Osteoblast (primary cell): ENCODE measurements at regions not wholly inside any gene's neighbourhood (a gene's known extent, or its start where the extent isn't known, plus 50 kb on each side); places are given as distances from the start of the nearest gene placed in this dataset.

Experiments used
- DNase-seq: peaks from one replicate; pipeline ENCODE4 v3.0.0; 2011; ENCODE audit warnings: low spot score, mixed read lengths; ENCODE audit not compliant: insufficient read length; ENCODE audit errors: missing footprints
- H2AFZ ChIP-seq: 2 replicates; pipeline ENCODE4 v1.6.0; 2011; ENCODE audit warnings: mild to moderate bottlenecking, low read length
- H3K27ac ChIP-seq: 2 replicates; pipeline ENCODE4 v1.5.1; 2011; ENCODE audit warnings: mild to moderate bottlenecking, low read depth, low read length, moderate library complexity
- H3K27me3 ChIP-seq: 2 replicates; pipeline ENCODE4 v1.6.0; 2012; ENCODE audit warnings: mild to moderate bottlenecking, control low read depth, inconsistent platforms, low read length, moderate library complexity; ENCODE audit not compliant: insufficient read depth
- H3K36me3 ChIP-seq: 2 replicates; pipeline ENCODE4 v1.5.1; 2011; ENCODE audit warnings: mild to moderate bottlenecking, low read length, control low read depth, moderate library complexity; ENCODE audit not compliant: insufficient read depth
- H3K4me1 ChIP-seq: 2 replicates; pipeline ENCODE4 v1.5.1; 2011; ENCODE audit warnings: mild to moderate bottlenecking, low read length, control low read depth, moderate library complexity; ENCODE audit not compliant: insufficient read depth
- H3K4me2 ChIP-seq: 2 replicates; pipeline ENCODE4 v1.6.0; 2011; ENCODE audit warnings: mild to moderate bottlenecking, low read length; ENCODE audit not compliant: insufficient read depth
- H3K4me3 ChIP-seq: fragments of 200-600 bp; sonication (generic); 3 replicates; pipeline ENCODE4 v1.5.1; 2012; ENCODE audit warnings: mild to moderate bottlenecking, low read length, inconsistent platforms; ENCODE audit not compliant: insufficient read depth
- H3K79me2 ChIP-seq: 2 replicates; pipeline ENCODE4 v1.6.0; 2012; ENCODE audit warnings: mild to moderate bottlenecking, low read length, control low read depth, inconsistent platforms; ENCODE audit not compliant: insufficient read depth
- H3K9me3 ChIP-seq: 2 replicates; pipeline ENCODE4 v1.5.1; 2011; ENCODE audit warnings: low read depth, low read length, control low read depth
- H4K20me1 ChIP-seq: 2 replicates; pipeline ENCODE4 v1.6.0; 2012; ENCODE audit warnings: mild to moderate bottlenecking, low read length, control low read depth; ENCODE audit not compliant: insufficient read depth
- TF ChIP-seq, protein P1 (sequence below): IDR thresholded peaks from 2 replicates; pipeline ENCODE4 v1.5.1; 2011; ENCODE audit warnings: mild to moderate bottlenecking, low read depth, low read length, moderate library complexity; ENCODE audit errors: extremely low read depth

DNA sequence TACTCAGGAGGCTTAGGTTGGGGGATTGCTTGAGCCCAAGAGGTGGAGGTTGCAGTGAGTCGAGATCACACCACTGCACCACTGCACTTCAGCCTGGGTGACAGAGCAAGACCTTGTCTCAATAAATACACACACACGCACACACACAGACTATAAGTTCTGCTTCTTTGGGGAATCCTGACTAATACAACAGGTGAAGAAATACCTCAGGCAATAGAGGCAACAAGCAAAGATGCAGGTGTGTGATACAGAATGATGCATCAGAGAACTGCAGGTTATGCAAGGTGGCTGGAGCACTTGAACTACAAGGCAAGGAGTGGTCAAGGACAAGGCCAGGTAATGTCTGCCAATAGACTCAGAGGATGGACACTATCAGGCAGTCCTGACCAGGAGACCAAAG lies 117.6 kb upstream of the ZNF678 start:
- H3K4me3 ChIP-seq, result no peak overlapping the region
- no peak overlapping the region for H2AFZ ChIP-seq
- no peak for DNase-seq
- H3K27me3 ChIP-seq, result peaks cover 11% of the 10 kb centered on the region
- TF ChIP-seq, protein P1, sequence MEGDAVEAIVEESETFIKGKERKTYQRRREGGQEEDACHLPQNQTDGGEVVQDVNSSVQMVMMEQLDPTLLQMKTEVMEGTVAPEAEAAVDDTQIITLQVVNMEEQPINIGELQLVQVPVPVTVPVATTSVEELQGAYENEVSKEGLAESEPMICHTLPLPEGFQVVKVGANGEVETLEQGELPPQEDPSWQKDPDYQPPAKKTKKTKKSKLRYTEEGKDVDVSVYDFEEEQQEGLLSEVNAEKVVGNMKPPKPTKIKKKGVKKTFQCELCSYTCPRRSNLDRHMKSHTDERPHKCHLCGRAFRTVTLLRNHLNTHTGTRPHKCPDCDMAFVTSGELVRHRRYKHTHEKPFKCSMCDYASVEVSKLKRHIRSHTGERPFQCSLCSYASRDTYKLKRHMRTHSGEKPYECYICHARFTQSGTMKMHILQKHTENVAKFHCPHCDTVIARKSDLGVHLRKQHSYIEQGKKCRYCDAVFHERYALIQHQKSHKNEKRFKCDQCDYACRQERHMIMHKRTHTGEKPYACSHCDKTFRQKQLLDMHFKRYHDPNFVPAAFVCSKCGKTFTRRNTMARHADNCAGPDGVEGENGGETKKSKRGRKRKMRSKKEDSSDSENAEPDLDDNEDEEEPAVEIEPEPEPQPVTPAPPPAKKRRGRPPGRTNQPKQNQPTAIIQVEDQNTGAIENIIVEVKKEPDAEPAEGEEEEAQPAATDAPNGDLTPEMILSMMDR, result no peak
- peaks cover 5% of the 10 kb centered on the region for H3K4me1 ChIP-seq
- no peaks in the 10 kb centered on the region for H4K20me1 ChIP-seq
- no peak overlapping the region for H3K4me2 ChIP-seq
- no peaks in the 10 kb centered on the region for H3K79me2 ChIP-seq
- H3K27ac ChIP-seq, result no peak overlapping the region
- no peaks in the 10 kb centered on the region for H3K36me3 ChIP-seq
- no peaks in the 10 kb centered on the region for H3K9me3 ChIP-seq

DNA sequence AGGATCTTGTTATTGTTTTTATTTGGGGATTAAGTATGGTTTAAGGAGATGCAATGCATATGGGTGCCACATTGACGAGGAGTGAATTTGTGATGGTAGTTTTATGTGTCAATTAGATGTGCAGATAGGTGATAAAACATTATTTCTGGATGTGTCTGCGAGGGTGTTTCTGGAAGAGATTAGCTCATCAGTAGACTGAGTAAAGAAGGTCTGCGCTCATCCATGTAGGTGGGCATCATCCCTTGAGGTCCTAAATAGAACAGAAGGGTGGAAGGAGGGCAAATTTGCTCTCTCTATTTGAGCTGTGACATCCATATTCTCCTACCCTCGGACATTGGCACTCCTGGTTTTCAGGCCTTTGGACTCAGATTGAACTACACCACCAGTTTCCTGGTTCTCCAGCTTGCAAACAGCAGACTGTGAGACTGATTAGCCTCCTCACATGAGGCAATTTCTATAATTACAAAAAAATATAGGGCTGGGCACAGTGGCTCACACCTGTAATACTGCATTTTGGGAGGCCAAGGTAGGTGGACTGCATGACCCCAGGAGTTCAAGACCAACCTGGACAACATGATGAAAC lies 118.2 kb upstream of the ZNF678 start:
- Histone ChIP-seq H3K4me2 (no peak overlapping the region), H3K79me2 (no peaks in the 10 kb centered on the region), H3K9me3 (no peaks in the 10 kb centered on the region), H3K27ac (no peak overlapping the region), H4K20me1 (no peaks in the 10 kb centered on the region), H2AFZ (no peak overlapping the region), H3K36me3 (no peaks in the 10 kb centered on the region), H3K4me1 (peaks cover 5% of the 10 kb centered on the region), H3K4me3 (no peak overlapping the region), H3K27me3 (peaks cover 11% of the 10 kb centered on the region)
- TF ChIP-seq, protein P1, result no peak
- no peak for DNase-seq

DNA sequence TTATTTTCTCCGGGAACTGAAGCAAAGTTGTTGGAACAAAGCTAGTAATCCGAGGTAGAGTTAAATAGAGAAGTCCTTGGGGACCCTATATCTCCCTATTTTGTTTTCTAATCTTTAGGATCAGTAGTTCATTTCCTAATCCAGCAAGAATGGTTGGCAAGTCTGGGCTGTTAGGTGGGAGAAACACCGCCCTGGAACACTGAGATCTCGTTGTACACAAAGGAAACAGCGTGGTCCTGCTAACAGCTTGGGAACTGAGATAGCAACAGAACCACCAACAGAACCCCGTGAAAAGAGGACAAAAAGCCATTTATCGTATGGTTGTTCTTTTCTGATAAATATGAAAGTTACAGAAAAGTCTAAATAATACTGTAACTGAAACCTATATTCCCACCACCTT lies 121.9 kb upstream of the CDC42BPA start:
- H3K4me3 ChIP-seq, result no peak overlapping the region
- no peak overlapping the region for H3K27ac ChIP-seq
- no peaks in the 10 kb centered on the region for H3K9me3 ChIP-seq
- no peak for DNase-seq
- peaks cover 2% of the 10 kb centered on the region for H3K4me1 ChIP-seq
- H2AFZ ChIP-seq, result no peak overlapping the region
- TF ChIP-seq, protein P1, result no peak
- no peak overlapping the region for H3K4me2 ChIP-seq
- H3K27me3 ChIP-seq, result peaks cover 10% of the 10 kb centered on the region
- no peaks in the 10 kb centered on the region for H3K79me2 ChIP-seq
- H4K20me1 ChIP-seq, result no peaks in the 10 kb centered on the region
- no peaks in the 10 kb centered on the region for H3K36me3 ChIP-seq

DNA sequence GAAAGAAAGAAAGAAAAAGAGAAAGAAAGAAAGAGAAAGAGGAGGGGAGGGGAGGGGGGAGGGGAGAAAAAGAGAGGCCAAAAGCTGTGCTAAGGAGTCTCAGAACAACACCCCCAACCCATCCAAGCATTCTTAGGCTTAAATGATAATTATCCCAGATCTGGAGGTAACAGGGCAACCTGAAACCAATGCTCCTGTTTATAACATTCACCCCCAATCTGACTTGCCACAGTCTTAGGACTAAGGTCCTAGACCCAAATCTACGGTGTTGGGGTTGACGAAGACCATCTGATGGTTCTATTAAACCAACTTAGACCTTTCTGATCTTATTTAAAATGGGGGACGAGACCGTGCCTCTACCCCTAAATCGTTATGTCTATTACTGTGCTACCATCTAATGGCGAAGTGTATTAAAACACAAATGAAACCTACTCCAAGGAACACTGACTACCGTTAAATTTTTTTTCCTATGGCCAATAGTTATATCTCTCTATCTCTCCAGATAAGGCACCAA lies 119.3 kb upstream of the CDC42BPA start:
- H3K4me1 ChIP-seq, result peaks cover 2% of the 10 kb centered on the region
- H3K27ac ChIP-seq, result no peak overlapping the region
- H2AFZ ChIP-seq, result peak overlapping the region; percentile 98
- DNase-seq, result peak; percentile 91
- peaks cover 10% of the 10 kb centered on the region for H3K27me3 ChIP-seq
- peak overlapping the region; percentile 74 for H3K4me3 ChIP-seq
- H3K4me2 ChIP-seq, result peak overlapping the region; percentile 100
- H3K9me3 ChIP-seq, result no peaks in the 10 kb centered on the region
- TF ChIP-seq, protein P1, result peak; percentile 59
- no peaks in the 10 kb centered on the region for H3K79me2 ChIP-seq
- H3K36me3 ChIP-seq, result no peaks in the 10 kb centered on the region
- no peaks in the 10 kb centered on the region for H4K20me1 ChIP-seq
